HEK293 (cell line): ENCODE measurements at regions not wholly inside any gene's neighbourhood (a gene's known extent, or its start where the extent isn't known, plus 50 kb on each side); places are given as distances from the start of the nearest gene placed in this dataset.

ENCODE experiments used
- CTCF ChIA-PET: fragments of 350-600 bp; formaldehyde crosslinking; extraction: SDS; loops from one replicate; lab custom pipeline; 2021; ENCODE audit warnings: antibody characterized with exemption; lab: Yijun Ruan, JAX
- POLR2A ChIA-PET: fragments of 300-600 bp; formaldehyde crosslinking; extraction: SDS; loops from one replicate; lab custom pipeline; 2020; ENCODE audit warnings: antibody characterized with exemption, inconsistent platforms; lab: Yijun Ruan, JAX
- H3K27ac ChIP-seq: fragments of 200-500 bp; sonication (Bioruptor generic); 2 replicates; pipeline ENCODE4 v1.5.1; 2014; ENCODE audit warnings: low read depth, low read length, control low read depth, inconsistent platforms; ENCODE audit errors: extremely low read depth
- H3K36me3 ChIP-seq, 2 experiments: fragments of 200-500 bp in 1 of 2; sonication (Bioruptor generic) in 1 of 2; 1 replicate in 1 of 2; 2 replicates in 1 of 2; pipeline ENCODE4 v1.5.1; 2014 to 2017; ENCODE audit warnings: inconsistent platforms in 2 of 2, low read length in 2 of 2; ENCODE audit not compliant: control insufficient read depth in 2 of 2, insufficient read depth in 1 of 2
- H3K4me1 ChIP-seq: fragments of 200-500 bp; sonication (Bioruptor generic); 2 replicates; pipeline ENCODE4 v1.5.1; 2014; ENCODE audit warnings: mild to moderate bottlenecking, low read length, inconsistent platforms; ENCODE audit not compliant: control insufficient read depth, insufficient read depth
- H3K4me3 ChIP-seq: 2 replicates; pipeline ENCODE4 v1.5.1; 2011; ENCODE audit warnings: low read depth, mild to moderate bottlenecking, control low read depth, low read length, moderate library complexity
- H3K9me3 ChIP-seq: fragments of 200-500 bp; sonication (Bioruptor generic); 2 replicates; pipeline ENCODE4 v1.5.1; 2014; ENCODE audit warnings: low read depth, low read length, inconsistent platforms; ENCODE audit not compliant: control insufficient read depth, insufficient read depth
- PRDM1 ChIP-seq: fragments of 450-650 bp; formaldehyde crosslinking; IDR thresholded peaks from 2 replicates; pipeline ENCODE4; 2016; ENCODE audit warnings: missing biosample characterization, missing genetic modification characterization
- SALL2 ChIP-seq: fragments of 450-650 bp; formaldehyde crosslinking; IDR thresholded peaks from 2 replicates; pipeline ENCODE4 v1.5.0; 2017; ENCODE audit warnings: missing biosample characterization, mild to moderate bottlenecking, missing genetic modification characterization, borderline replicate concordance
- ZFHX2 ChIP-seq: fragments of 450-650 bp; formaldehyde crosslinking; conservative IDR thresholded peaks from 2 replicates; pipeline ENCODE4 v1.5.1; 2016; ENCODE audit warnings: missing biosample characterization, missing genetic modification characterization
- ZNF169 ChIP-seq: fragments of 450-650 bp; formaldehyde crosslinking; IDR thresholded peaks from 2 replicates; pipeline ENCODE4 v1.5.1; 2016; ENCODE audit warnings: missing biosample characterization, missing genetic modification characterization
- ZNF223 ChIP-seq: fragments of 450-650 bp; formaldehyde crosslinking; IDR thresholded peaks from 2 replicates; pipeline ENCODE4 v1.5.1; 2016; ENCODE audit warnings: missing biosample characterization, missing genetic modification characterization
- ZNF335 ChIP-seq: fragments of 450-650 bp; formaldehyde crosslinking; conservative IDR thresholded peaks from 2 replicates; pipeline ENCODE4 v1.5.1; 2016; ENCODE audit warnings: missing biosample characterization, missing genetic modification characterization
- ZNF416 ChIP-seq: fragments of 450-650 bp; formaldehyde crosslinking; IDR thresholded peaks from 2 replicates; pipeline ENCODE4 v1.5.1; 2016; ENCODE audit warnings: missing biosample characterization, missing genetic modification characterization
- ZNF501 ChIP-seq: fragments of 450-650 bp; formaldehyde crosslinking; IDR thresholded peaks from 2 replicates; pipeline ENCODE4 v1.5.1; 2016; ENCODE audit warnings: missing biosample characterization, missing genetic modification characterization
- ZNF548 ChIP-seq: fragments of 450-650 bp; formaldehyde crosslinking; IDR thresholded peaks from 2 replicates; pipeline ENCODE4 v1.5.1; 2016; ENCODE audit warnings: missing biosample characterization, missing genetic modification characterization
- ZNF654 ChIP-seq: fragments of 450-650 bp; formaldehyde crosslinking; IDR thresholded peaks from 2 replicates; pipeline ENCODE4 v1.5.1; 2016; ENCODE audit warnings: low read depth, missing biosample characterization, missing genetic modification characterization
- ZNF747 ChIP-seq: fragments of 450-650 bp; formaldehyde crosslinking; IDR thresholded peaks from 2 replicates; pipeline ENCODE4 v1.5.1; 2016; ENCODE audit warnings: missing biosample characterization, missing genetic modification characterization
- ZNF76 ChIP-seq: fragments of 450-650 bp; formaldehyde crosslinking; IDR thresholded peaks from 2 replicates; pipeline ENCODE4; 2016; ENCODE audit warnings: low read depth, missing biosample characterization, missing genetic modification characterization, borderline replicate concordance
- TF ChIP-seq, protein P1 (sequence below): fragments of 450-650 bp; formaldehyde crosslinking; IDR thresholded peaks from 2 replicates; pipeline ENCODE4 v1.5.1; 2016; ENCODE audit warnings: missing biosample characterization, missing genetic modification characterization
- TF ChIP-seq, protein P2 (sequence below): fragments of 450-650 bp; formaldehyde crosslinking; IDR thresholded peaks from 2 replicates; pipeline ENCODE4 v1.5.1; 2017; ENCODE audit warnings: missing biosample characterization, missing genetic modification characterization
- TF ChIP-seq, protein P3 (sequence below): fragments of 450-650 bp; formaldehyde crosslinking; IDR thresholded peaks from 2 replicates; pipeline ENCODE4 v1.5.1; 2016; ENCODE audit warnings: missing biosample characterization, missing genetic modification characterization, borderline replicate concordance

DNA sequence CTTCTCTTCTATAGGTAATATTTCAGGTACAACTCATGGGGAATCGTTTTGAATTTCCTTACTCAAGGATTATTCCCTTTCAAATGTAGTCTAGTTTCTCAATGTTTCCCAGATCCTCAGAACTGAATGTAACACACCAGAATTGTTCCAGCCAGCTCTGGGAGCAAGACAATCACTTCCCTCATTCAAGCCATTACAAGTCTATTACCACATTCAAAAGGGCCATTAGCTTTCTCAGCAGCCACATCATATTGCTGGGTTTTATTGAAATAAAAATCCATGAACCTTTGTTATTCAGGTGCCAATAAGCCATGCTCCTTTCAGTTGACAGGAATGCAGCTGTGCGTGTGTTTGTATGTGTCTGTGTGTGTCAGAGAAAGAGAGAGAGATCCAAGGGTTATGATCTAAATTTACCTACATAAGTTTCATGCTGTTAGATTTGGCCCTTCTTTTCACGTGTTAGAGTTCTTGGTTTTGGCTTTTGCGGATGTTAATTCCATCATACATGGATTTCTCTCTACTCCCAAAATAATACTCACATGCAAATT lies 357.7 kb downstream of the BCAT1 start:
- CTCF ChIA-PET, result interaction anchor here (0.6 to 0.7 kb wide), 2 partner anchors 796 to 1231 kb away, joined by 3 read pairs; no protein-coding TSS in a partner anchor
- no peak overlapping the region for H3K27ac ChIP-seq
- POLR2A ChIA-PET, result no interaction called here

DNA sequence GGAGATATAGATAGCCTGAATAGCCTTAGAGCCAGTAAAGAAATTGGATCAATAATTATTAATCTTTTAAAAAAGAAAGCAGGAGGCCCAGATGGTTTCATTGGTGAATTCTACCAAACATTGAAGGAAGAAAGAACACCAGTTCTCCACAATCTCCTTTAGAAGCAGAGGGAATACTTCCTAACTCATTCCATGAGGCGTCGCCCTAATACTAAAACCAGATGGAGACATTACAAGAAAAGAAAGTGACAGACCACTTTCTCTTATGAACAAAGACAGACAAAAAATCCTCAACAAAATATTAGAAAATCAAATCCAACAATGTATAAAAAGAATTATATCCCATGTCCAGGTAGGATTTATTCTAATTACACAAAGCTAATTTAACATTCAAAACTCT lies 362.6 kb downstream of the BCAT1 start:
- H3K27ac ChIP-seq, result no peak overlapping the region
- CTCF ChIA-PET, result no interaction called here
- H3K9me3 ChIP-seq, result no peaks in the 10 kb centered on the region
- no peak overlapping the region for H3K4me3 ChIP-seq
- no peaks in the 10 kb centered on the region for H3K4me1 ChIP-seq
- POLR2A ChIA-PET, result no interaction called here
- TF ChIP-seq ZNF335 (tag by site-specific recombination), result no peak
- no peak for TF ChIP-seq PRDM1 (tag by site-specific recombination)
- TF ChIP-seq, protein P1, sequence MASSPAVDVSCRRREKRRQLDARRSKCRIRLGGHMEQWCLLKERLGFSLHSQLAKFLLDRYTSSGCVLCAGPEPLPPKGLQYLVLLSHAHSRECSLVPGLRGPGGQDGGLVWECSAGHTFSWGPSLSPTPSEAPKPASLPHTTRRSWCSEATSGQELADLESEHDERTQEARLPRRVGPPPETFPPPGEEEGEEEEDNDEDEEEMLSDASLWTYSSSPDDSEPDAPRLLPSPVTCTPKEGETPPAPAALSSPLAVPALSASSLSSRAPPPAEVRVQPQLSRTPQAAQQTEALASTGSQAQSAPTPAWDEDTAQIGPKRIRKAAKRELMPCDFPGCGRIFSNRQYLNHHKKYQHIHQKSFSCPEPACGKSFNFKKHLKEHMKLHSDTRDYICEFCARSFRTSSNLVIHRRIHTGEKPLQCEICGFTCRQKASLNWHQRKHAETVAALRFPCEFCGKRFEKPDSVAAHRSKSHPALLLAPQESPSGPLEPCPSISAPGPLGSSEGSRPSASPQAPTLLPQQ (tag by site-specific recombination), result no peak
- H3K36me3 ChIP-seq, result no peaks in the 10 kb centered on the region

More for the DNA sequence above, 357.7 kb downstream of the BCAT1 start:
- no peak for TF ChIP-seq ZNF548 (tag by site-specific recombination)
- no peak for TF ChIP-seq ZNF169 (tag by site-specific recombination)
- TF ChIP-seq, protein P2, sequence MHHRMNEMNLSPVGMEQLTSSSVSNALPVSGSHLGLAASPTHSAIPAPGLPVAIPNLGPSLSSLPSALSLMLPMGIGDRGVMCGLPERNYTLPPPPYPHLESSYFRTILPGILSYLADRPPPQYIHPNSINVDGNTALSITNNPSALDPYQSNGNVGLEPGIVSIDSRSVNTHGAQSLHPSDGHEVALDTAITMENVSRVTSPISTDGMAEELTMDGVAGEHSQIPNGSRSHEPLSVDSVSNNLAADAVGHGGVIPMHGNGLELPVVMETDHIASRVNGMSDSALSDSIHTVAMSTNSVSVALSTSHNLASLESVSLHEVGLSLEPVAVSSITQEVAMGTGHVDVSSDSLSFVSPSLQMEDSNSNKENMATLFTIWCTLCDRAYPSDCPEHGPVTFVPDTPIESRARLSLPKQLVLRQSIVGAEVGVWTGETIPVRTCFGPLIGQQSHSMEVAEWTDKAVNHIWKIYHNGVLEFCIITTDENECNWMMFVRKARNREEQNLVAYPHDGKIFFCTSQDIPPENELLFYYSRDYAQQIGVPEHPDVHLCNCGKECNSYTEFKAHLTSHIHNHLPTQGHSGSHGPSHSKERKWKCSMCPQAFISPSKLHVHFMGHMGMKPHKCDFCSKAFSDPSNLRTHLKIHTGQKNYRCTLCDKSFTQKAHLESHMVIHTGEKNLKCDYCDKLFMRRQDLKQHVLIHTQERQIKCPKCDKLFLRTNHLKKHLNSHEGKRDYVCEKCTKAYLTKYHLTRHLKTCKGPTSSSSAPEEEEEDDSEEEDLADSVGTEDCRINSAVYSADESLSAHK (tag by site-specific recombination), result no peak
- no peak for TF ChIP-seq ZNF501 (tag by site-specific recombination)
- no peak for TF ChIP-seq SALL2 (tag by site-specific recombination)
- TF ChIP-seq ZNF654 (tag by site-specific recombination), result no peak
- TF ChIP-seq ZNF223, result no peak
- no peak for TF ChIP-seq ZFHX2 (tag by site-specific recombination)
- no peaks in the 10 kb centered on the region for H3K9me3 ChIP-seq
- no peaks in the 10 kb centered on the region for H3K4me1 ChIP-seq
- no peaks in the 10 kb centered on the region for H3K36me3 ChIP-seq
- H3K4me3 ChIP-seq, result no peak overlapping the region

DNA sequence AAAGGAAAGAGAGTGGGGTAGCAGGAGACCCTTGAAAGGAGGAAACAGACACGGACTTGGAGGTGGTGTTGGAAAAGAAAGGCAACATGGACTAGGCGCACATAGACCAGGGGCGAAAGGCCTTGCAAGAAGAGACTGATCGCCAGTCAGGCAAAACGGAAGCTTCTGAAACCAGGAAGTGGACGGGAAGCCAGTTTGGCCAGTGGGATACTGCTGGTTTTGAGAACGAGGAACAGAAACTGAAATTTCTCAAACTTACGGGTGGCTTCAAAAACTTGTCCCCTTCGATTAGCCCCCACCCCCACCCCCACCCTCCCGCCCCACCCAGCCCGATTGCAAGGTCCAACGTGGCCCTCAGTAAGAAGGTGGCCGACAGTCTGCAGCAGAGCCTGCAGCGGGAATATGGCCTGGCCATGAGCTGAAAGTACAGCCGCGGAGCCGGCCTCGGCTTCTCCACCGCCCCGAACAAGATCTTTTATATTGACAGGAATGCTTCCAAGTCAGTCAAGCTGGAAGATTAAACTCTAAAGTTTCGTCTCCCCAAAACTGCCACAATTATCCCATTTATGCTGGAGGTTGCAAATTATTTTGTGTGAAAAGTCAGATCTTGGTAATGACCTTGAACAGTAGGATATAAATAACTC lies 364.7 kb downstream of the BCAT1 start:
- Histone ChIP-seq H3K4me3 (no peak overlapping the region), H3K27ac (no peak overlapping the region), H3K9me3 (no peaks in the 10 kb centered on the region), H3K4me1 (no peaks in the 10 kb centered on the region), H3K36me3 (no peaks in the 10 kb centered on the region)
- ChIA-PET POLR2A (no interaction called here), CTCF (interaction anchor here (1.2 kb wide), 1 partner anchor 12 kb away, joined by 5 read pairs; no protein-coding TSS in a partner anchor)
- TF ChIP-seq SALL2 (tag by site-specific recombination) (no peak), ZNF416 (no peak), ZNF747 (tag by site-specific recombination) (no peak), ZNF76 (no peak)
- TF ChIP-seq, protein P2 (tag by site-specific recombination), result no peak
- TF ChIP-seq, protein P3, sequence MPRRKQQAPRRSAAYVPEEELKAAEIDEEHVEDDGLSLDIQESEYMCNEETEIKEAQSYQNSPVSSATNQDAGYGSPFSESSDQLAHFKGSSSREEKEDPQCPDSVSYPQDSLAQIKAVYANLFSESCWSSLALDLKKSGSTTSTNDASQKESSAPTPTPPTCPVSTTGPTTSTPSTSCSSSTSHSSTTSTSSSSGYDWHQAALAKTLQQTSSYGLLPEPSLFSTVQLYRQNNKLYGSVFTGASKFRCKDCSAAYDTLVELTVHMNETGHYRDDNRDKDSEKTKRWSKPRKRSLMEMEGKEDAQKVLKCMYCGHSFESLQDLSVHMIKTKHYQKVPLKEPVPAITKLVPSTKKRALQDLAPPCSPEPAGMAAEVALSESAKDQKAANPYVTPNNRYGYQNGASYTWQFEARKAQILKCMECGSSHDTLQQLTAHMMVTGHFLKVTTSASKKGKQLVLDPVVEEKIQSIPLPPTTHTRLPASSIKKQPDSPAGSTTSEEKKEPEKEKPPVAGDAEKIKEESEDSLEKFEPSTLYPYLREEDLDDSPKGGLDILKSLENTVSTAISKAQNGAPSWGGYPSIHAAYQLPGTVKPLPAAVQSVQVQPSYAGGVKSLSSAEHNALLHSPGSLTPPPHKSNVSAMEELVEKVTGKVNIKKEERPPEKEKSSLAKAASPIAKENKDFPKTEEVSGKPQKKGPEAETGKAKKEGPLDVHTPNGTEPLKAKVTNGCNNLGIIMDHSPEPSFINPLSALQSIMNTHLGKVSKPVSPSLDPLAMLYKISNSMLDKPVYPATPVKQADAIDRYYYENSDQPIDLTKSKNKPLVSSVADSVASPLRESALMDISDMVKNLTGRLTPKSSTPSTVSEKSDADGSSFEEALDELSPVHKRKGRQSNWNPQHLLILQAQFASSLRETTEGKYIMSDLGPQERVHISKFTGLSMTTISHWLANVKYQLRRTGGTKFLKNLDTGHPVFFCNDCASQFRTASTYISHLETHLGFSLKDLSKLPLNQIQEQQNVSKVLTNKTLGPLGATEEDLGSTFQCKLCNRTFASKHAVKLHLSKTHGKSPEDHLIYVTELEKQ (tag by site-specific recombination), result no peak
- TF ChIP-seq, all 188 proteins: peak for 0
